Right ventricle myocardium inferior (tissue), 1 donor: ENCODE measurements at regions not wholly inside any gene's neighbourhood (a gene's known extent, or its start where the extent isn't known, plus 50 kb on each side); places are given as distances from the start of the nearest gene placed in this dataset.
A peak's percentile ranks its signal among the peaks of the same experiment; 100 is the strongest.

Experiments used
- ATAC-seq: fragments of 200-7000 bp; cut with Tn5 transposase; one replicate; pipeline ENCODE4 v1.9.1; 2020; ENCODE audit warnings: mild to moderate bottlenecking, moderate library complexity
- DNase-seq: peaks from one replicate; pipeline ENCODE4 v3.0.0; 2021; ENCODE audit errors: missing footprints
- intact Hi-C: fragments of 100-400 bp; cut with DNase I; formaldehyde crosslinking; loops from one replicate; pipeline ENCODE4 v1.11.0; 2022
- donor health status: DM: no; HTN: yes; CAD: no; lungs with severe emphysema.

GRCh38 chr3:10581716-10582115 is 76.3 kb upstream of the ATP2B2 start:
- ATAC-seq = no peak
- no peak for DNase-seq
- intact Hi-C loops = no loop called here

- no peak for DNase-seq
- intact Hi-C loops = no loop called here
- no peak for ATAC-seq
Measured at GRCh38 chr3:10582733-10583132, 77.3 kb upstream of the ATP2B2 start.

GRCh38 chr3:10583798-10584708 is 78.7 kb upstream of the ATP2B2 start:
- ATAC-seq = no peak
- intact Hi-C loops = no loop called here

GRCh38 chr3:10585945-10586344 is 80.6 kb upstream of the ATP2B2 start:
- intact Hi-C loops = no loop called here
- no peak for ATAC-seq
- DNase-seq = no peak

More at GRCh38 chr3:10583798-10584708, 78.7 kb upstream of the ATP2B2 start:
- DNase-seq = no peak

GRCh38 chr3:10594915-10595314 is 89.5 kb upstream of the ATP2B2 start:
- intact Hi-C loops = no loop called here
- ATAC-seq (peak; percentile 42), DNase-seq (no peak)

- ATAC-seq = no peak
- DNase-seq = no peak
- intact Hi-C loops = no loop called here
Measured at GRCh38 chr3:10596746-10597448, 91.5 kb upstream of the ATP2B2 start.

- DNase-seq (no peak), ATAC-seq (no peak)
- intact Hi-C loops = no loop called here
Measured at GRCh38 chr3:10597733-10598132, 92.3 kb upstream of the ATP2B2 start.

- ATAC-seq = no peak
- intact Hi-C loops = no loop called here
- DNase-seq = no peak
Measured at GRCh38 chr3:10599017-10599416, 93.6 kb upstream of the ATP2B2 start.

GRCh38 chr3:10599444-10599843 is 94.1 kb upstream of the ATP2B2 start:
- no peak for ATAC-seq
- no peak for DNase-seq
- intact Hi-C loops = no loop called here

GRCh38 chr3:10600296-10600714 is 94.9 kb upstream of the ATP2B2 start:
- DNase-seq = no peak
- intact Hi-C loops = no loop called here
- ATAC-seq = no peak

GRCh38 chr3:10600726-10601125 is 95.3 kb upstream of the ATP2B2 start:
- no peak for ATAC-seq
- intact Hi-C loops = no loop called here

GRCh38 chr3:10601151-10601856 is 95.9 kb upstream of the ATP2B2 start:
- DNase-seq = no peak
- intact Hi-C loops = no loop called here
- ATAC-seq = peak; percentile 64

More at GRCh38 chr3:10600726-10601125, 95.3 kb upstream of the ATP2B2 start:
- no peak for DNase-seq

GRCh38 chr3:10601857-10602230 is 96.5 kb upstream of the ATP2B2 start:
- no peak for ATAC-seq
- no peak for DNase-seq
- intact Hi-C loops = no loop called here

GRCh38 chr3:10602271-10602670 is 96.9 kb upstream of the ATP2B2 start:
- no peak for DNase-seq
- no peak for ATAC-seq
- intact Hi-C loops = no loop called here

GRCh38 chr3:10602769-10603768 is 97.7 kb upstream of the ATP2B2 start:
- ATAC-seq = no peak
- intact Hi-C loops = no loop called here

GRCh38 chr3:10609134-10609533 is 103.7 kb upstream of the ATP2B2 start:
- ATAC-seq (no peak), DNase-seq (no peak)
- intact Hi-C loops = no loop called here

More at GRCh38 chr3:10602769-10603768, 97.7 kb upstream of the ATP2B2 start:
- no peak for DNase-seq

- ATAC-seq (no peak), DNase-seq (no peak)
- intact Hi-C loops = no loop called here
Measured at GRCh38 chr3:10614168-10614567, 108.8 kb upstream of the ATP2B2 start.

GRCh38 chr3:10615715-10616114 is 110.3 kb upstream of the ATP2B2 start:
- intact Hi-C loops = no loop called here
- ATAC-seq (no peak), DNase-seq (no peak)
